H1 (cell line): ENCODE measurements at regions not wholly inside any gene's neighbourhood (a gene's known extent, or its start where the extent isn't known, plus 50 kb on each side); places are given as distances from the start of the nearest gene placed in this dataset.

ENCODE experiments used
- CTCF ChIA-PET: fragments of 300-600 bp; sonication (Branson Sonifier 250); formaldehyde crosslinking; loops from one replicate; lab custom pipeline; 2021; ENCODE audit not compliant: partially characterized antibody; lab: Charles Lee
- POLR2A ChIA-PET: fragments of 300-600 bp; sonication (Branson Sonifier 250); formaldehyde crosslinking; loops from one replicate; lab custom pipeline; 2021; ENCODE audit warnings: inconsistent platforms; ENCODE audit not compliant: partially characterized antibody; lab: Charles Lee
- DNase-seq, 2 experiments: peaks; one replicate each; pipeline versions ENCODE4 v3.0.0 to v3.0.0-alpha.2; 2010 to 2022; ENCODE audit warnings: low spot score in 2 of 2, low read depth in 1 of 2, mixed read lengths in 1 of 2
- FAIRE-seq: peaks from 2 replicates; lab custom pipeline; 2011; peaks lifted over from hg19 to GRCh38; lab: Jason Lieb, UNC
- H2AFZ ChIP-seq: 2 replicates; pipeline ENCODE4 v1.8.1; 2012; ENCODE audit warnings: low read length, inconsistent platforms
- H2AK5ac ChIP-seq: 2 replicates; pipeline ENCODE4 v1.6.1; 2013; ENCODE audit warnings: low read depth, low read length
- H2BK120ac ChIP-seq: replicated peaks from 2 replicates; pipeline ENCODE3; 2013; ENCODE audit warnings: low read depth, low read length, inconsistent platforms
- H2BK12ac ChIP-seq: 2 replicates; pipeline ENCODE4 v1.6.1; 2013; ENCODE audit warnings: low read depth, low read length
- H2BK15ac ChIP-seq: 2 replicates; pipeline ENCODE4 v1.6.1; 2013; ENCODE audit warnings: low read length
- H2BK20ac ChIP-seq: 2 replicates; pipeline ENCODE4 v1.6.1; 2013; ENCODE audit warnings: low read length
- H2BK5ac ChIP-seq: 2 replicates; pipeline ENCODE4 v1.6.1; 2013; ENCODE audit warnings: low read depth, low read length
- H3K14ac ChIP-seq: 2 replicates; pipeline ENCODE4 v1.6.1; 2013; ENCODE audit warnings: inconsistent platforms; ENCODE audit not compliant: insufficient read length
- H3K18ac ChIP-seq: 2 replicates; pipeline ENCODE4 v1.6.1; 2013; ENCODE audit warnings: low read length; ENCODE audit errors: extremely low read depth
- H3K23ac ChIP-seq: 2 replicates; pipeline ENCODE4 v1.6.1; 2013; ENCODE audit warnings: inconsistent platforms; ENCODE audit not compliant: insufficient read length
- H3K23me2 ChIP-seq: 2 replicates; pipeline ENCODE4 v1.6.1; 2013; ENCODE audit warnings: low read depth, low read length
- H3K27ac ChIP-seq: 2 replicates; pipeline ENCODE4 v1.6.1; 2011; ENCODE audit warnings: low read depth, low read length, inconsistent platforms
- H3K27me3 ChIP-seq, 4 experiments: replicated peaks in 1 of 4; 1 replicate in 1 of 4; 2 replicates in 3 of 4; pipeline versions ENCODE4 v1.6.1 to v1.8.1; 2011 to 2013; ENCODE audit warnings: low read length in 3 of 4, mild to moderate bottlenecking in 3 of 4, inconsistent platforms in 2 of 4, mixed read lengths in 2 of 4, moderate library complexity in 1 of 4; ENCODE audit not compliant: control insufficient read depth in 3 of 4, insufficient read depth in 3 of 4; ENCODE audit errors: extremely low read depth in 1 of 4
- H3K36me3 ChIP-seq, 4 experiments: 2 replicates each; pipeline versions ENCODE4 v1.6.1 to v1.8.1; 2011 to 2013; ENCODE audit warnings: mild to moderate bottlenecking in 4 of 4, low read length in 3 of 4, moderate library complexity in 2 of 4, control low read depth in 1 of 4, inconsistent platforms in 1 of 4; ENCODE audit not compliant: insufficient read depth in 4 of 4, control insufficient read depth in 2 of 4
- H3K4ac ChIP-seq: replicated peaks from 2 replicates; pipeline ENCODE3; 2013; ENCODE audit warnings: low read length, low read depth, mixed read lengths, inconsistent platforms; ENCODE audit not compliant: insufficient read length
- H3K4me1 ChIP-seq, 4 experiments: replicated peaks in 1 of 4; 1 replicate in 1 of 4; 2 replicates in 3 of 4; pipeline versions ENCODE4 v1.6.1 to v1.8.1; 2011 to 2013; ENCODE audit warnings: low read length in 3 of 4, inconsistent platforms in 2 of 4, mixed read lengths in 1 of 4; ENCODE audit not compliant: insufficient read depth in 4 of 4, control insufficient read depth in 3 of 4
- H3K4me2 ChIP-seq, 2 experiments: 2 replicates each; pipeline versions ENCODE4 v1.6.1 to v1.8.1; 2011 to 2013; ENCODE audit warnings: low read depth in 2 of 2, low read length in 2 of 2, control low read depth in 1 of 2, inconsistent platforms in 1 of 2, mild to moderate bottlenecking in 1 of 2; ENCODE audit not compliant: insufficient read depth in 1 of 2
- H3K4me3 ChIP-seq, 4 experiments: fragments of 200-600, 300-600 bp in 1 of 4; sonication (generic), shearing (Covaris generic), sonication (Bioruptor Twin) in 1 of 4; 2 replicates each; pipeline versions ENCODE4 v1.5.1 to v1.8.1; 2011 to 2016; ENCODE audit warnings: low read length in 4 of 4, low read depth in 3 of 4, control low read depth in 2 of 4, inconsistent platforms in 2 of 4, mild to moderate bottlenecking in 2 of 4, mixed read lengths in 1 of 4, moderate library complexity in 1 of 4; ENCODE audit not compliant: insufficient read depth in 2 of 4; ENCODE audit errors: extremely low read depth in 1 of 4
- H3K56ac ChIP-seq: replicated peaks from 2 replicates; pipeline ENCODE3; 2013; ENCODE audit warnings: low read depth, mild to moderate bottlenecking, mixed read lengths, low read length, inconsistent platforms; ENCODE audit not compliant: insufficient read length
- H3K79me1 ChIP-seq: 2 replicates; pipeline ENCODE4 v1.6.1; 2013; ENCODE audit warnings: low read depth, low read length, control low read depth
- H3K79me2 ChIP-seq, 2 experiments: 2 replicates each; pipeline versions ENCODE4 v1.6.1 to v1.8.1; 2012 to 2013; ENCODE audit warnings: low read length in 2 of 2, mild to moderate bottlenecking in 2 of 2, inconsistent platforms in 1 of 2; ENCODE audit not compliant: insufficient read depth in 2 of 2, control insufficient read depth in 1 of 2
- H3K9ac ChIP-seq, 4 experiments: replicated peaks in 1 of 4; 1 replicate in 1 of 4; 2 replicates in 3 of 4; pipeline versions ENCODE4 v1.6.1 to v1.8.1; 2011 to 2013; ENCODE audit warnings: low read depth in 3 of 4, low read length in 3 of 4, control low read depth in 2 of 4, mild to moderate bottlenecking in 2 of 4, moderate library complexity in 2 of 4, inconsistent platforms in 1 of 4; ENCODE audit errors: extremely low read depth in 1 of 4
- H3K9me3 ChIP-seq, 2 experiments: 2 replicates each; pipeline versions ENCODE4 v1.6.1 to v1.8.1; 2012 to 2013; ENCODE audit warnings: mild to moderate bottlenecking in 2 of 2, moderate library complexity in 2 of 2, control low read depth in 1 of 2, inconsistent platforms in 1 of 2, low read depth in 1 of 2, low read length in 1 of 2, mixed read lengths in 1 of 2; ENCODE audit not compliant: insufficient read depth in 2 of 2
- H4K20me1 ChIP-seq, 2 experiments: replicated peaks in 1 of 2; 2 replicates each; pipeline versions ENCODE3 to v1.8.1; 2011 to 2013; ENCODE audit warnings: inconsistent platforms in 2 of 2, low read length in 2 of 2, mild to moderate bottlenecking in 1 of 2; ENCODE audit not compliant: insufficient read depth in 2 of 2, control insufficient read depth in 1 of 2
- H4K5ac ChIP-seq: 2 replicates; pipeline ENCODE4 v1.6.1; 2013; ENCODE audit warnings: low read length, low read depth, mixed read lengths, inconsistent platforms; ENCODE audit not compliant: insufficient read length
- H4K8ac ChIP-seq: 2 replicates; pipeline ENCODE4 v1.8.0; 2013; ENCODE audit warnings: mild to moderate bottlenecking, moderate library complexity, low read length, inconsistent platforms; ENCODE audit not compliant: insufficient read depth; ENCODE audit errors: extremely low read depth
- H4K91ac ChIP-seq: replicated peaks from 2 replicates; pipeline ENCODE3; 2013; ENCODE audit warnings: low read length, mixed read lengths, inconsistent platforms; ENCODE audit not compliant: insufficient read length
- CBX5 ChIP-seq: fragments of 300-800, 300-1000 bp; sonication (generic); IDR thresholded peaks from 2 replicates; pipeline ENCODE4 v1.7.1; 2016; ENCODE audit warnings: antibody characterized with exemption, low read length, low read depth
- CREB1 ChIP-seq: IDR thresholded peaks from 2 replicates; pipeline ENCODE4 v1.6.1; 2012; ENCODE audit warnings: inconsistent platforms
- E2F6 ChIP-seq: IDR thresholded peaks from 2 replicates; pipeline ENCODE4 v1.6.1; 2012; ENCODE audit warnings: inconsistent platforms
- FOSL1 ChIP-seq: IDR thresholded peaks from 2 replicates; pipeline ENCODE4 v1.6.1; 2011; ENCODE audit warnings: mild to moderate bottlenecking, low read depth, low read length, moderate library complexity; ENCODE audit not compliant: insufficient read depth
- JUN ChIP-seq: IDR thresholded peaks from 2 replicates; pipeline ENCODE4 v1.6.1; 2011; ENCODE audit warnings: low read depth, mild to moderate bottlenecking, improper control_type of control experiment, low read length
- JUND ChIP-seq: IDR thresholded peaks from 2 replicates; pipeline ENCODE4 v1.6.1; 2011; ENCODE audit warnings: mild to moderate bottlenecking, improper control_type of control experiment, low read length
- PHF8 ChIP-seq: fragments of 200-600 bp; sonication (generic); conservative IDR thresholded peaks from 2 replicates; pipeline ENCODE4 v1.7.1; 2012; ENCODE audit warnings: low read depth, mild to moderate bottlenecking, inconsistent platforms, low read length, moderate library complexity
- RAD21 ChIP-seq, 2 experiments: IDR thresholded peaks in 1 of 2; conservative IDR thresholded peaks in 1 of 2; 2 replicates each; pipeline ENCODE4 v1.6.1; 2011; ENCODE audit warnings: low read depth in 2 of 2, low read length in 2 of 2, improper control_type of control experiment in 1 of 2, inconsistent platforms in 1 of 2, mild to moderate bottlenecking in 1 of 2, moderate library complexity in 1 of 2
- RBBP5 ChIP-seq: IDR thresholded peaks from 2 replicates; pipeline ENCODE4 v1.7.1; 2012; ENCODE audit warnings: low read depth, mild to moderate bottlenecking, inconsistent platforms, low read length, moderate library complexity, borderline replicate concordance
- RXRA ChIP-seq: IDR thresholded peaks from 2 replicates; pipeline ENCODE4 v1.6.1; 2011; ENCODE audit warnings: low read depth, mild to moderate bottlenecking, low read length, moderate library complexity; ENCODE audit not compliant: insufficient read depth
- SP1 ChIP-seq: IDR thresholded peaks from 2 replicates; pipeline ENCODE4 v1.6.1; 2011; ENCODE audit warnings: low read depth, low read length
- SRF ChIP-seq: IDR thresholded peaks from 2 replicates; pipeline ENCODE4 v1.6.1; 2011; ENCODE audit warnings: mild to moderate bottlenecking, low read depth, low read length, moderate library complexity
- TBP ChIP-seq: IDR thresholded peaks from 2 replicates; pipeline ENCODE4 v1.6.1; 2011; ENCODE audit warnings: low read depth, low read length, improper control_type of control experiment
- TEAD4 ChIP-seq: IDR thresholded peaks from 2 replicates; pipeline ENCODE4 v1.6.1; 2012; ENCODE audit warnings: low read depth, low read length, inconsistent platforms, mixed read lengths
- ZNF274 ChIP-seq: IDR thresholded peaks from 2 replicates; pipeline ENCODE4 v1.7.0; 2012; ENCODE audit warnings: low read length, borderline replicate concordance; ENCODE audit errors: extremely low read depth
- WGBS, 2 experiments: shearing (Covaris generic) in 1 of 2; methylation state at CpG; one replicate each; pipeline versions ENCODE4 v1.1.6 to v1.1.7; 2013 to 2015; ENCODE audit warnings: low lambda C conversion rate in 2 of 2, mixed read lengths in 2 of 2, inconsistent platforms in 1 of 2, low coverage in 1 of 2, missing lambda C conversion rate in 1 of 2; ENCODE audit not compliant: insufficient replicate concordance in 2 of 2, insufficient coverage in 1 of 2, insufficient read length in 1 of 2; ENCODE audit errors: extremely low coverage in 1 of 2, missing lambda C conversion rate in 1 of 2; 5-methylcytosine and 5-hydroxymethylcytosine counted together

DNA sequence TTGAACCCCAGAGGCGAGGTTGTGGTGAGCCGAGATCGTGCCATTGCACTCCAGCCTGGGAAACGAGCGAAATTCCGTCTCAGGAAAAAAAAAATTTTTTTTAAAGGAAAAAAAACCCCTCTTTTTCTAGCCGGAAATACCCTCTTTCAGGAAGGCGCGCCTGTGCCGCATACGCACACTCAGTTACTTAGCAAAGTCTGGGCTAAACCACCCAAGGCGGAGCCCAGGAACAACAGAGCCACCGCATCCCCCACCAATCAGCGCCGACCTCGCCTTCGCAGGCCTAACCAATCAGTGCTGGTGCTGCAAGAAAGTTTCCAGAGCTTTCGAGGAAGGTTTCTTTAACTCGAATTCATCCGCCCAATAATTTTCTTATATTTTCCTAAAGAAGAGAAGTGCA lies 510.4 kb downstream of the KCNJ18 start:
- Histone ChIP-seq H2BK15ac (no peak overlapping the region), H2BK20ac (no peak overlapping the region), H3K23ac (no peak overlapping the region), H3K4me3 (no peak overlapping the region), H3K36me3 (no peaks in the 10 kb centered on the region), H3K4me2 (no peak overlapping the region), H4K91ac (no peak overlapping the region), H3K18ac (no peak overlapping the region; the same call in 1 of the 2 replicates), H3K4me1 (no peaks in the 10 kb centered on the region), H3K9ac (no peak overlapping the region), H2BK120ac (no peak overlapping the region), H4K20me1 (no peaks in the 10 kb centered on the region), H2AK5ac (no peak overlapping the region), H3K79me2 (no peaks in the 10 kb centered on the region), H2BK12ac (no peak overlapping the region), H3K56ac (no peak overlapping the region), H2BK5ac (no peak overlapping the region), H3K27me3 (no peaks in the 10 kb centered on the region), H4K8ac (no peak overlapping the region), H3K27ac (no peak overlapping the region), H3K23me2 (no peaks in the 10 kb centered on the region), H3K9me3 (peaks cover 5 to 73% of the 10 kb centered on the region in 2 experiments; a peak in 2 of 4 replicates), H3K14ac (no peak overlapping the region), H3K79me1 (no peaks in the 10 kb centered on the region), H2AFZ (no peak overlapping the region), H3K4ac (no peak overlapping the region), H4K5ac (no peak overlapping the region)
- FAIRE-seq (no peak), DNase-seq (no peak)
- POLR2A ChIA-PET = no interaction called here
- WGBS, 2 experiments = 93% methylated on average over 20 of the region's 20 CpGs; no CpG with 5 or more reads in 1 of the 2 experiments
- CTCF ChIA-PET = no interaction called here
- no peak for TF ChIP-seq CREB1
- no peak for TF ChIP-seq JUND
- TF ChIP-seq TBP = no peak
- no peak for TF ChIP-seq RXRA
- no peak for TF ChIP-seq SRF
- no peak for TF ChIP-seq E2F6
- TF ChIP-seq JUN = no peak
- TF ChIP-seq PHF8 = no peak
- TF ChIP-seq SP1 = no peak
- TF ChIP-seq TEAD4 = no peak
- no peak for TF ChIP-seq ZNF274
- no peak for TF ChIP-seq RBBP5
- no peak for TF ChIP-seq CBX5
- TF ChIP-seq FOSL1 = no peak
- no peak for TF ChIP-seq RAD21 (IDR thresholded peaks at IDR 0.05 in 1 of 2, conservative IDR thresholded peaks at IDR 0.05 in 1 of 2; ENCODE audit: low read depth in 2 of 2, low read length in 2 of 2)
